NCI-H1694 treated with DMSO at 0.1 percent for 48 hours (cell line): ENCODE measurements at regions not wholly inside any gene's neighbourhood (a gene's known extent, or its start where the extent isn't known, plus 50 kb on each side); places are given as distances from the start of the nearest gene placed in this dataset.
"Not testable (repeated sequence)": the region's sequence is repeated elsewhere in the genome, so short reads cannot be mapped to it uniquely, and the experiment has no call there.

Experiments used
- DNase-seq: peaks from one replicate; lab custom pipeline; 2025; lab: John Stamatoyannopoulos, UW

DNA sequence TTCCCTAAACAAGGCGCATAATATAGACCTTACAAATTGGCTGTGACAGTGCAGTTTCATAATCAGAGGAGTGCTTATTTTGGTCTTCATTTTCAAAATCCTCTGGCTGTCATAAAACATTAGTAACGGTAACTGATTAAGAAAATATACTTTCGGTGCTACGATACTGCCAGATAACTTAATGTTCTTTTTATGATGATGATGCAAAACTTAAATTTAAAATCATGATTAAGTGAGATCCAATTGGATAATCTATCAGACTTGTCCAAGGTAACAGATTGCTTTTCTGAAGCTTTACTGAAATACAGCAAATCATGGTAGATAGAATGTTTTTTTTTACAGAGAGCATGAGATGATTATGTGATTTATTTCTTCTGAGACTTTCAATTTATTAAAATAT, 364.2 kb upstream of the CNTN3 start:
- DNase-seq: no peak

GRCh38 chr3:74985028-74985904, 370.8 kb upstream of the CNTN3 start:
- DNase-seq: not testable (repeated sequence)

GRCh38 chr3:74988095-74988494, 373.6 kb upstream of the CNTN3 start:
- DNase-seq: no peak

GRCh38 chr3:74992898-74993297, 378.4 kb upstream of the CNTN3 start:
- no peak for DNase-seq

GRCh38 chr3:75001330-75001729, 386.9 kb upstream of the CNTN3 start:
- DNase-seq: peak; percentile 0

GRCh38 chr3:75012791-75013331, 398.4 kb upstream of the CNTN3 start:
- DNase-seq: no peak

DNA sequence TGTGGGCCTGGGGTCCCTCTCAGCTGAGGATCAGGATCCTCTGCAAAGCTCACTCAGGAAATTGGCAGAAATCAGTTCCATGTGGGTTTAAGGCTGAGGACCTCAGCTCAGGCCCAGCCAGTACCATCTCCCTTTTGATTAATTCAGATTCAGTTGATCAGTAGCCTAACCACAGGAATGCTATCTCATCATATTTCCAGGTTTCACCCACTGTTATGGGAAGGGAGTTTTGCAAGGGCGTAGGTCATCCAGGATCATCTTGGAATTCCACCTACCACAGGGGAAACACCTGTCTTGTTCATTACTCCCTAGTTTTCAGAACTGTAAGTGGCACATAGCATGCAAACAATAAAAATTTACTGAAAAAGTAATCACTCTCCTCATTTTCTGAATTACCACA, 399.5 kb upstream of the CNTN3 start:
- DNase-seq: no peak

GRCh38 chr3:75015280-75015679, 400.8 kb upstream of the CNTN3 start:
- no peak for DNase-seq

DNA sequence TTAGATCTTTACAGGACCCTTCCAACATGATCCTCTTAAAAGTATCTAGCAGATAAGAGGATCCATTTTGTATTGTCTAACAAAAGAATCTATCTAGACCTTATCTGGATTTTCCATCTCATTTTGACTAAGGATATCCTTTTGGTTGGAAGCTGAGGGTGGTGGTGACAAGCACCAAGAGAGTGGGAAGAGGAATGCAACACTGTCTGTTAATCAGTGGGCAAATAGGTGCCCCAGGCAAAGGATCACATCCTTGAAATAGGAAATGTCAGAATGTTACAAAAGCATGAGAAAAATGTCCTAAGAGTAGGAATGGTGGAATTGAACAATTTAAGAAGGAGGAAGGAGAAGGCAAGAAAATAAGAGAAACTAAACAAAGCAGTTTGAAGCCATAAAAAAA, 420.7 kb upstream of the CNTN3 start:
- no peak for DNase-seq

- DNase-seq: no peak
Measured at GRCh38 chr3:75042941-75043340, 428.5 kb upstream of the CNTN3 start.

- no peak for DNase-seq
Measured at GRCh38 chr3:75048650-75049049, 434.2 kb upstream of the CNTN3 start.

GRCh38 chr3:75049533-75049932, 435.1 kb upstream of the CNTN3 start:
- DNase-seq: no peak

DNA sequence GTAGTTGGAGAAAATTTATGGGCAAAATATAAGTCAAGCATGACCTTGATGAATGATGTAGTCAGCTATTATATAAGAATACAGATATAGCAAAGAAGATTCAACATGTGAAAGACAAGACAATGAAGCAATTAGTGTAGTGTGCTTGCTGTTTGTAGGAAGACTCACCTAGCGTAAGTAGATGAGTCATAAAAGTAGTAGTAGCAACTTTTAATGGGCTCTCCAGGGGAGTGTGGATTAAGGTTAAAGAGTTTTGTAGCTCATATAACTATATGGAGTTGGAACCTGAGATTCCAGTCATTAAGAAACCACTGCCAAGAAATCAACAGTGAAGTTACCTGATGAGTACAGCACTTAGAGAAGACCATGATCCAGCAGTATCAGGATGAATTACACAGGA, 444.7 kb upstream of the CNTN3 start:
- no peak for DNase-seq

GRCh38 chr3:75061806-75062205, 447.3 kb upstream of the CNTN3 start:
- DNase-seq: no peak

DNA sequence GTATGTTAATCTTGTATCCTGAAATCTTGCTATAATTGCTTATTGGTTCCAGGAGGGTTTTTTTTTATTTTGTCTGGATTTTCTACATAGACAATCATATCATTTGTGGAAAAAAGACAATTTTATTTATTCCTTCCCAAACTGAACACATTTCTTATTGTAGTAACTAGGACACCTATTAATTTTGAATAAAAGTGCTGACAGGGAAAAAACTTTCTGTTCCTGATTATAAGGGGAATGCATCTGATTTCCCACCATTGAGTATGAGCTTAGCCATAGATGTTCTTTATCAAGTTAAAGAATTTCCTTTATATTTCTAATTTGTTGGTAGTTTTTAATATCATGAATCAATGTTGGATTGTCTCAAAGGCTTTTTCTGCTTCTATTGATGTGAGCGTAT, 460.7 kb upstream of the CNTN3 start:
- DNase-seq: no peak

DNA sequence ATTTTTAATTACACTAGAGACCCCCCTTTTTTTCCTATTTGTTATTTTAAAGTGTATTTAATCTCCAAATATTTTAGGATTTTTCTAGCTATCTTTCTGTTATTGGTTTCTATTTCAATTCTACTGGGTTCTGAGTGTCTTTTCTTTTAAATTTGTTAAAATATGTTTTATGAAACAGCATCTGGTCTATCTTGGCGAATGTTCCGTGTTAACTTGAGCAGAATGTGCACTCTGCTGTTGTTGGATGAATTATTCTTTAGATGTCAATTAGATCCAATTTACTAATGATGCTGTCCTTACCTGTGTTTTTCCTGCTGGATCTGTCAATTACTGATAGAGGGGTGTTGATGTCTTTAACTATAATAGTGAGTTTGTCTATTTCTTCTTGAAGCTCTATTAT, 462.0 kb upstream of the CNTN3 start:
- no peak for DNase-seq

DNA sequence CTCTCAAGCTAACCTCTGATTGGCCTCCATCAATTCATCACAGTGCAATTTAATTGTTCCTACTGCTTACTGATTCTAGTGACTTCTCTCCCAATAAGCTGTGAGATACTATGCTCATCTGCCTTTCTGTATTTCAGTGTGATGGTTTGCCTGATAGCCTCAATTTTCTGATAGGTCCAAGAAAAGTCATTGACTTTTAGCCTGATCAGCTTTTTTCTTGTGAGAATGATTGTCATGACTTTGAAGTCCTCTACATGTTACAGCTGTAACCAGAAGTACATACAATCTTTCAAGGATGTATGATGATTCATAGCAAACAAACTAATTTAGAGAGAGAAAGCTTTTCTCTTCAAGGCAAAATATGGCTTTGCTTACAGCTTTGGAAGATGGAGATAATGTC, 463.8 kb upstream of the CNTN3 start:
- no peak for DNase-seq

- DNase-seq: no peak
Measured at GRCh38 chr3:75082845-75083244, 468.4 kb upstream of the CNTN3 start.

DNA sequence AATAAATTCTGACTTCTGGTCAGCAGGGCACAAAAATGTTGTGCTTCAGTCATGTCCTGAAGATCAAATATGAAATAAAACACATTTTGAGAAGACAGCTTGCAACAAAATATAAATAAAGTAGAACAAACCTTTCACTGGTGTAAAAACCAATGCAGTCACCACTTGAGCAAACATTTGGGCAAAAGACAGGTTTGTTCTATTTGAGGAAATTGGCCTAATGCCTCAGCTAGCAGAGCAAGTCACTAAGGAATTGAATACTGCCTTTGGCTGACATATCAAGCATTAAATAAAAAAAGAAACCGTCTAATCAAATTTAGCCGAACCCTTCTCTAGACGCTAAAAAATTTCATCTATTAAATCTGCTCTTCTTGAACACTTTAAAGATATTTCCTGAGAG, 475.4 kb upstream of the CNTN3 start:
- DNase-seq: no peak

DNA sequence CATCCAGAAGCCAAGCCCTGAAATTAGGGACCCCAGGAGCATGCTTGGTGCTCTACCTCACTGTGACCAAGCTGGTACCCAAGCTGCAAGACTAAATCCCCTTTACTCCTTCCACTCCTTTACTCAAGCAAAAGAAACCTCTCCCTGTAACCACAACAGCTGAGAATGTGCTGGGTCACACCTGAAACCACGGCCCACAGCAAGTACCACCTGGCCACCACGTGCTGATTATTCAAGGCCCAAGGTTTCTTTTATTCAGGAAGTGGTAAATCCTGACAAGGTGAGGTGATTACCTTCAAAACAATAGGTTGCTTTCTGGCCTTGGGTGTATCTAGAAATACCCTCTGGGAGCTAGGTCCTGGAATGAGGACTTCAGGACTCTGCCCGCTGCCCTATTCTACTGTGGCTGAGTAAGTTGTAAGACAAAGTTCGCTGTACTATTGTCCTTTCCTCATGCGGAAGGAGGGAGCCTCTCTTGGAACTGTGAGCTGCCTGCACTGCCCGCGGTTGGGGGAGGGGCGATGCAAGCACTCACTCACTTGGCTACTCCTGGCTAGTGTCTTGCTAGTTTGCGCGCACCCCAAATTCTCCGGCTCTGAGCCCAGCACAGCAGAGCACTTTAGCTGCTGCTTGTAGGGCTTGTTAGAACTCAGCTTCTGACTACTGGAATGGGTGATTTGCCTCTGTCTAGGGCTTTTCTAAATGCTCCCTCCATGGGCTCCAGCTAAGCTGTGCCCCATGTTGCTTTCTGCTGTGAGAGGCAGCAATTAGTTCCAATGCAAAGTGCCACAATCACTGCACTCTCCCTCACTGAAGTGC, 487.1 kb upstream of the CNTN3 start:
- no peak for DNase-seq

DNA sequence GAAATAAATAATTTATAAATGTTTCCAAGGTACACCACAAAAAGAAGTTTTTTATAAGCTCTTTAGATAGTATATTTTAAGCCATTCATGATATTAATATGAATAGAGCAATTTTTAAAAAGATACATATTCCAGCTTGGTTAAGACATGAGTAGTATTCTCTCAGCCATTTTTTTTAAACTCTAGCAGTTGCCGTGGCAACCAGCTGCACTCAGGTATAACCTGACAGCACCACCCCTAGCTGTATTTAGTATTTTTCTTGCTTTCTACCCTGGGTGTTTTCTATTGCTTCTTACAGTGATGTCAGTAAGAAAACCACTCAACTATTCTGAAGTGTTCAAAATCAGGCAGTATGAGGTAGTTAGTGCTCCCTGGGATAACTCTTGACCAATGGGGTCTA, 496.3 kb upstream of the CNTN3 start:
- no peak for DNase-seq

GRCh38 chr3:75115695-75116094, 501.2 kb upstream of the CNTN3 start:
- DNase-seq: no peak

- DNase-seq: no peak
Measured at GRCh38 chr3:75118779-75119178, 504.3 kb upstream of the CNTN3 start.
